Ammon's horn (tissue), 1 donor: ENCODE measurements at regions not wholly inside any gene's neighbourhood (a gene's known extent, or its start where the extent isn't known, plus 50 kb on each side); places are given as distances from the start of the nearest gene placed in this dataset.
"Not testable (repeated sequence)": the region's sequence is repeated elsewhere in the genome, so short reads cannot be mapped to it uniquely, and the experiment has no call there.

Experiments used
- DNase-seq: peaks from one replicate; pipeline ENCODE4 v3.0.0-alpha.2; 2016; ENCODE audit warnings: low spot score

GRCh38 chr2:16243411-16243996 is 303.2 kb downstream of the MYCN start:
- no peak for DNase-seq

- no peak for DNase-seq
Measured at GRCh38 chr2:16242906-16243305, 302.6 kb downstream of the MYCN start.

GRCh38 chr2:16241166-16242160 is 301.1 kb downstream of the MYCN start:
- DNase-seq, result no peak

- no peak for DNase-seq
Measured at GRCh38 chr2:16240402-16240801, 300.1 kb downstream of the MYCN start.

- no peak for DNase-seq
Measured at GRCh38 chr2:16239296-16239850, 299.0 kb downstream of the MYCN start.

- DNase-seq, result no peak
Measured at GRCh38 chr2:16238786-16239185, 298.4 kb downstream of the MYCN start.

GRCh38 chr2:16238001-16238761 is 297.8 kb downstream of the MYCN start:
- no peak for DNase-seq

- no peak for DNase-seq
Measured at GRCh38 chr2:16235747-16236146, 295.4 kb downstream of the MYCN start.

- DNase-seq, result not testable (repeated sequence)
Measured at GRCh38 chr2:16235291-16235690, 294.9 kb downstream of the MYCN start.

- DNase-seq, result no peak
Measured at GRCh38 chr2:16228951-16229350, 288.6 kb downstream of the MYCN start.

- no peak for DNase-seq
Measured at GRCh38 chr2:16228471-16228870, 288.1 kb downstream of the MYCN start.

- no peak for DNase-seq
Measured at GRCh38 chr2:16227811-16228462, 287.6 kb downstream of the MYCN start.

GRCh38 chr2:16226943-16227664 is 286.8 kb downstream of the MYCN start:
- DNase-seq, result peak; percentile 54

- DNase-seq, result no peak
Measured at GRCh38 chr2:16226381-16226780, 286.0 kb downstream of the MYCN start.

- no peak for DNase-seq
Measured at GRCh38 chr2:16225545-16225944, 285.2 kb downstream of the MYCN start.

- no peak for DNase-seq
Measured at GRCh38 chr2:16225071-16225470, 284.7 kb downstream of the MYCN start.

GRCh38 chr2:16224298-16225045 is 284.1 kb downstream of the MYCN start:
- DNase-seq, result no peak

- DNase-seq, result no peak
Measured at GRCh38 chr2:16223841-16224177, 283.5 kb downstream of the MYCN start.

- DNase-seq, result no peak
Measured at GRCh38 chr2:16223161-16223840, 283.0 kb downstream of the MYCN start.

GRCh38 chr2:16222326-16222725 is 282.0 kb downstream of the MYCN start:
- DNase-seq, result no peak
